Ovary (tissue), 3 donors: ENCODE measurements at regions not wholly inside any gene's neighbourhood (a gene's known extent, or its start where the extent isn't known, plus 50 kb on each side); places are given as distances from the start of the nearest gene placed in this dataset.

Source experiments
- CTCF ChIP-seq, 3 donors: fragments of 450-650 bp in 2 of 3; fragments of 200-600 bp in 1 of 3; IDR thresholded peaks; one replicate each; pipeline versions ENCODE4 v1.5.1 to v1.8.0; 2016 to 2022; ENCODE audit warnings: antibody characterized with exemption in 3 of 3, mild to moderate bottlenecking in 1 of 3
- EP300 ChIP-seq: sonication (generic); formaldehyde crosslinking; IDR thresholded peaks from one replicate; pipeline ENCODE4 v1.6.1; 2017; ENCODE audit warnings: antibody characterized with exemption
- POLR2A ChIP-seq: fragments of 450-650 bp; IDR thresholded peaks from one replicate; pipeline ENCODE4 v1.6.1; 2017; ENCODE audit warnings: antibody characterized with exemption, mild to moderate bottlenecking, moderate library complexity
- donor health status: DM: no; HTN: no; CAD: no.

GRCh38 chr11:106329273-106330018 is 252.0 kb downstream of the AASDHPPT start:
- TF ChIP-seq CTCF (IDR thresholded peaks at IDR 0.05) = no peak
- no peak for TF ChIP-seq POLR2A
- TF ChIP-seq EP300 = no peak
